ENCODE measurements at regions not wholly inside any gene's neighbourhood (a gene's known extent, or its start where the extent isn't known, plus 50 kb on each side); places are given as distances from the start of the nearest gene placed in this dataset.

GRCh38 chr7:25852211-25852938 lies 299.6 kb upstream of the NFE2L3 start:
- no peak for DNase-seq

DNA sequence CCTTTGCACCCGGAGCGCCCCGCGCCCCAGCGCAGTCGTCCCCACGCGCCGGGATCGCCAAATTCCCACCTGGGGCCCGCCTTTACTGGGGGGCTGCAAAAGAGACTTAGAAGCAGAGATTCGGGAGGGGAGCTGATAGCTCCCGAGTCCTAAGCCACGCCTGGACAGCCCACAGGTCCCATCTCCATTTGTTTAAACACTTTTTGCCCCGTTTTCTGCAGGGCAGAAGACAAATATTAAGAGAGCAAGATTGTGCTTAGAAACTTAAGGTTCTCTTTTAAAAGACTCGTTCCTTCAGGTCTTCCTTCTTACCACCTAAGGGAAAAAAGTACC lies 299.1 kb upstream of the NFE2L3 start:
- DNase-seq, result no peak

- DNase-seq, result no peak
Observed at GRCh38 chr7:25853314-25853713, 298.7 kb upstream of the NFE2L3 start.

DNA sequence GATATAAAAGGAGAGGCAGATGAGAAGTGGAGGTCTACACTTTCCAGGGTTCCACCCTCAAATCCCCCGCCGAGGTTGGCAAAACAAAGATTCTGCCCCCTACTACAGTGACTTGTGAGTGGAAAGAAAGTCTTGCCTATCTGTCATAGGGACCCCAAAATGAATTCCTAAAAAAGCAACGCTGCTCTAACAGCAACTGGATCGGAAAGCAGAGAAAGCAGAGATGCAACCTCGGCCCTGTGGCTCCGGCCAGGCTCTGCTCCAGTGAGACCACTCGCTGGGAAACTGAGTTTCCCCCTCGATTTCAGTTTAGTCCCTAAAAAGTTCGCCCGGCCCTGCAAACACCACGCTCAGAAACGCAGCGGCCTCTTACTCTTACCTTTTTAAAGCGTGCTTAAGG lies 297.9 kb upstream of the NFE2L3 start:
- no peak for DNase-seq

DNA sequence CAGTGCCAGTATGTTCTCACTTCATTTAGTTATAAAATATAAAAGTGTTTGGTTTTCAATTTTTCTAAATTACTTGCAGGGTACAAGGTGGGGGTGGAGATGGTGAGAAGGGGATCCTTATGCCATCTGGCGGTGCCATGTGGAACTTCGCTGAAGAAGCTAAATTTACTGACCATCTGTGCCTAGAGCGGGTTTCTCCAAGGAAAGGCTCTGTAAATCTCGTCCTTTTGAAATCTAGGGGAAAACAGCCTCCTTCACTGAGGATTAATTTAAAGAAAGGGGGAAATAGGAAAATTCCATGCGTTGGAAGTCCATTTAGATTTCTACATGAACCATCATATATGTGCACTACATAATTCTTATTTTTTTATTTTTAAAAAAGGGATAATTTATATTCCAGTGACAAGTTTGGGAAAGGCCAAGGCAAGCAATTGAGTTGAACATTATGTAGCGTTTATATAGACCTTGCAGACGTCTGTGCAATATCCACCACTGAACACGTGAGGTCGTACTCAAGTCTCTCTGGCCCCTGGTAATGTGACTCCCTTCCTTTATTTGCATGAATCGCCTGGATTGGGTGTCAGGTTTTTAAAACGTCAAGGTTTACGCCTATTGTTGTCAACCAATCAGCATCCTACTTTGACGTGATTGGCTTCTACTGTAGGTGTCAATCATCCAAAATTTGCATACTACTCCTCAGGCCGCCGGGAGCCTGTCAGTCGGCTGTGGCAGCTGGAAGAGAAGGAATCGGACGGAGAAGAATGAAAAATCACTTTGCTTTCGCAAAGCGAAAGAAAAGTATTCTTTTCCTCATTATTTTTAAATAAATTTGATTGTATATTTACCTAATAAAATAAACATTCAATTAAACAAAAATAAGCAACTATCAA lies 297.1 kb upstream of the NFE2L3 start:
- peak; percentile 35 for DNase-seq

DNA sequence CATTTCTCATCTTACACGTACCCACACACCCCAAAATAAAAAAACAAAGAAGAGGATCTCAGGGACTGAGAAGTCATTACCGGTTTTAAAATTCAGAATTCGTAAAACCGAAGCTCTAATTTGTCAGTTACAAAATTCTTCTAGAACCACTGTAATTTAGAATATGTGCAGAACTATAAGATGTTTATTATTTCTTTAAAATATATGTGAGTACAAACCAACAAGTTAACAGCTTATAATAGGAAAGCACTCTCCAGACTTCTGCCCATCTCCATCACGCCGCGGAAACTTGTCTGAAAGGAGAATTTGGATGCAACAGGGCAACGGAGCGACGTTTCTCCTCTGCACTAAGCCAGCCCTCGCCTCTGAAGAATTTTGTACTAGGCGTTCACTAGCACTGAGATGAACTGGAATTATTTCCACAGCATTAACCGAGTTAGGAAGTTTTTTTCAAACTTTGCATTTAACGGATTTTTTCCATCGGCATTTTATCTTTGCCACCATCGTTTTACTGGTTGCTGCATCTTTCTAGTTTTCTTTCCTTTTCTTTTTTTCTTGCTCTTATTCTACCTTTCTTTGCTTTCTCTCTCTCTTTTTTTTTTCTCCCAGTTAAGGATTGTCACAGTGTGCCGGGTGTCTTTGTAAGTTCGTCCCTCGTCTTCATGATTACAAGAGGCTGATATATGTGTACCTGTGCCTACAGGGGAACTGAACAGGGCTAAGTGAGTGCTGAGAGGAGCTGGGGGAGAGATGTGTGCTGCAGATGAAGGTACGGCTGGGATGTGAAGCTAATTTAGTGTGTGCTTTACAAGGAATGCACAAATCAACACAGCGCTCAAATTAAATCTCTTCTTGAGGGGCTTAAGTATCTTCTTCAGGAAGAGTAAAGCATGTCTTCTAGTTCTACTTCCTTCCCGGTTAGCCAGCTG lies 295.9 kb upstream of the NFE2L3 start:
- DNase-seq, result no peak

- no peak for DNase-seq
Observed at GRCh38 chr7:25857376-25858067, 294.5 kb upstream of the NFE2L3 start.

DNA sequence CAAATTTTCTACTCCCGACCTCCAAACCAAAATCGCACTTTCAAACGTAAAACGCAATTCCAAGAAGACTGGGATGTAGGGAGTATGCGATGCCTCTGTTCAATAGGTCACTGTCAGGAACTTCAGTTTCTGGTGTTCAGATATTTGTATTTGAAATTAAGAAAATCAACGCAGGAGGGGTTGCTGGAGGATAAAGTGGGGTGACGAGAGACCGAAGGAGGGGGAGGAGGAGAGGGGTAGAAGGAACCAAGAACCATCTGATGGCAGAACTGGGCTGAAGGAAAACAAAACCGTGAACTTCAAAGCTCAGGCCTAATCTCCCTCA lies 293.8 kb upstream of the NFE2L3 start:
- no peak for DNase-seq

- no peak for DNase-seq
Observed at GRCh38 chr7:25858525-25859411, 293.2 kb upstream of the NFE2L3 start.

GRCh38 chr7:25859412-25860274 lies 292.4 kb upstream of the NFE2L3 start:
- DNase-seq, result no peak

DNA sequence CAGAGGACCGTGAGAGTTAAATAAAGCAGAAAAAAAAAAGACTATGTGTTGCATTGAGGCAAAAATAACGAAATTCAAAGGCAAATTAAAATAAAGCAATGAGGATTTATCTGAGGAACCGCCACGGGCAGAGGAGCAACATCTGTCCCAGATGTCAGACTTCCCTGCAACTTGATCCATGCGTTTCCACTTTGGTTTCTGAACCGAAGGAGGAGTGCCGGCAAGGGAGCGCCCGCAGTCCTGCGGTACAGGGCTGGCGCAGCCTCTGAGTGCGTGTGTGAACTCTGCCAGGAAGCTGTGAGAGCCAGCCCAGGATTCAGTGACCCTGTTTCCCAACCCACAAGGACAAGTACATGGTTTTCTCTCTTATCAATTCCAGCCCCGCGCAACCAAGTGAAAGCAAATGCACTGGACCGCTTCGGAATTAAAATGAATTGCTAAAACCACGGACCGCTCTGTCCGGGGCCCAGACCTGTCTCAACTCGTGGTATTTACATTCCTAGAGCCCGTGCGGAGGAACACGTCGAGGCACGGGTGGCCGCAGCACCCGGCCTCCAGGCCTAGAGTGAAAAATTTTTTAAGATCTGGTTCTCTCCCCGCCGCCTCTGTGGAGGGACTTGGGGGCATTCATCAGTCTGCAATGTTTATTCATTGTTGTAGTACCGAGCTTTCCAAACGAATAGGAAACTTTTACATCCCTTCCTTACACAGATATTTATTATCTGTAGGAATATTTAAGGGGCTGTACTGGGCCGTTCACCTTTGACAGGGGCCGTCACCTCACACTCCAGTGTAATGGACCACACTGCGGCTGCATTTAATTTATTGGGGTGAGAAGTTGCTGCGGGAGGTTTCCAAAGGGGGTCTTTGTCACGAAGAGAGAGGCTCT lies 291.5 kb upstream of the NFE2L3 start:
- DNase-seq, result no peak

GRCh38 chr7:25861164-25861496 lies 290.9 kb upstream of the NFE2L3 start:
- DNase-seq, result no peak

- DNase-seq, result peak; percentile 29
Observed at GRCh38 chr7:25861601-25862260, 290.3 kb upstream of the NFE2L3 start.

GRCh38 chr7:25862261-25863004 lies 289.6 kb upstream of the NFE2L3 start:
- DNase-seq, result peak; percentile 87

- no peak for DNase-seq
Observed at GRCh38 chr7:25863005-25863728, 288.8 kb upstream of the NFE2L3 start.

GRCh38 chr7:25863729-25864110 lies 288.3 kb upstream of the NFE2L3 start:
- no peak for DNase-seq

DNA sequence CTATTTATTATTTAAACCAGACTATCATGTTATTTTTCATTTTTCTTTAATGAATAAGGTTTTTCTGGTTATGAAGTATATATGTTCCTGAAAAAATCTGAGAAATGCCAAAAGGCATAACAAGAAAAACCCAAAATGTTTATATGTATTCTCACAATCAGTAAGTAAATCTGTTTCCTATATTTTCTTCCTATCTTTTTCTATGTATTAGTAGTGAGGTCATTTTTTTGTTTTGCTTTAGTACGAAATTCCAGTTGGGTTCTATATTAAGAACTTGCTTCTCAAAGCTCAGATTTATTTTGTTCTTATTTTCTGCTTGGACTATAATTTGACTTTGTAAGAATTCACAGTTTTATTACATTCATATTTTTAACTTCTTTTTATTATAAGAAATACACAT lies 287.5 kb upstream of the NFE2L3 start:
- no peak for DNase-seq
